ENCODE measurements at regions not wholly inside any gene's neighbourhood (a gene's known extent, or its start where the extent isn't known, plus 50 kb on each side); places are given as distances from the start of the nearest gene placed in this dataset.

DNA sequence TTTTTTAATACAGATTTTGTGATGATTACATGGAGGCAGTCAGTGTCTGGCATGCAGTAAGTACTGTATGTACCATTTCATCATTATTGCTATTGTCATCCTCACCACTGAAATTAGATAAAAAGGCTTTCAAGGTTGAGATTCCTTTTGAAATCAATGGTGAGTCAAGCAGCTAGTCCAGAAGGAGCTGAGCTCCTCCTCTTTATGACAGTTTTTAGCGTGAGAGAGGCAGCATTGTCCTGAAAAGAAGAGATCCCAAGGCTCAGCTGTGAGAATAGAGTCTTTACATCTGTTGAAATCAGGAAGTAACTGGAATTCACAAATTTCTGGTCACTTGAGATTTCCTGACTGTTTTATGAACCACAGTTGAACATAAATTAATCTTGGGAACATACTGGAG is 161.9 kb downstream of the PAX1 start:
- TF ChIP-seq, protein P1, sequence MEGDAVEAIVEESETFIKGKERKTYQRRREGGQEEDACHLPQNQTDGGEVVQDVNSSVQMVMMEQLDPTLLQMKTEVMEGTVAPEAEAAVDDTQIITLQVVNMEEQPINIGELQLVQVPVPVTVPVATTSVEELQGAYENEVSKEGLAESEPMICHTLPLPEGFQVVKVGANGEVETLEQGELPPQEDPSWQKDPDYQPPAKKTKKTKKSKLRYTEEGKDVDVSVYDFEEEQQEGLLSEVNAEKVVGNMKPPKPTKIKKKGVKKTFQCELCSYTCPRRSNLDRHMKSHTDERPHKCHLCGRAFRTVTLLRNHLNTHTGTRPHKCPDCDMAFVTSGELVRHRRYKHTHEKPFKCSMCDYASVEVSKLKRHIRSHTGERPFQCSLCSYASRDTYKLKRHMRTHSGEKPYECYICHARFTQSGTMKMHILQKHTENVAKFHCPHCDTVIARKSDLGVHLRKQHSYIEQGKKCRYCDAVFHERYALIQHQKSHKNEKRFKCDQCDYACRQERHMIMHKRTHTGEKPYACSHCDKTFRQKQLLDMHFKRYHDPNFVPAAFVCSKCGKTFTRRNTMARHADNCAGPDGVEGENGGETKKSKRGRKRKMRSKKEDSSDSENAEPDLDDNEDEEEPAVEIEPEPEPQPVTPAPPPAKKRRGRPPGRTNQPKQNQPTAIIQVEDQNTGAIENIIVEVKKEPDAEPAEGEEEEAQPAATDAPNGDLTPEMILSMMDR (conservative IDR thresholded peaks at IDR 0.05; ENCODE audit: low read depth, low read length): no peak
- TF ChIP-seq EZH2phosphoT487 (IDR thresholded peaks at IDR 0.05; ENCODE audit: borderline replicate concordance, low read length) (no peak), EZH2 (IDR thresholded peaks at IDR 0.05; ENCODE audit: low read length, unreplicated experiment) (no peak)

Data from PC-3 (cell line).